A673 (cell line): ENCODE measurements at regions not wholly inside any gene's neighbourhood (a gene's known extent, or its start where the extent isn't known, plus 50 kb on each side); places are given as distances from the start of the nearest gene placed in this dataset.

Experiments
- CTCF ChIP-seq: fragments of 300-800, 200-600 bp; sonication (generic); conservative IDR thresholded peaks from 2 replicates; pipeline ENCODE4 v1.5.1; 2017; ENCODE audit warnings: low read depth, mild to moderate bottlenecking, antibody characterized with exemption, low read length, moderate library complexity, mixed read lengths
- EZH2 ChIP-seq: fragments of 200-600 bp; sonication (generic); IDR thresholded peaks from 2 replicates; pipeline ENCODE4 v1.6.1; 2017; ENCODE audit warnings: borderline replicate concordance, low read depth, mild to moderate bottlenecking, mixed read lengths, antibody characterized with exemption, low read length; ENCODE audit not compliant: poor library complexity, severe bottlenecking

DNA sequence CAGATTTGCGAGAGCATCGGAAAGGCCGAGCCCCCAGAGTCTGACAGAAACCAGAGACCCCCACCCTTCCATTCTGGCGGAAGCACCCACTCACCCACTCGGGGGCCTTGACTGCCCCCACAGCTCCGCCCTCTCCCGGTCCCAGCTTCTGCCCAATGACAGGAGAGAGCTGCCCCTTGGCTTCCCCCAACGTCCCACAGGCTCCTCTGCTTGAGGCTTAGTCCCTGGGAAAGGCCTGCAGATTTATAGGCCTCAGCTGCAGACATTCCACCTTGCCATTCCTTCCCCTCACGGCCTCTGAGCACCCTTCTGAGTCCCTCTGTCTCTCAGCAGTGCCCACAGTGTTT, 125.0 kb upstream of the NCAM1 start:
- no peak for TF ChIP-seq CTCF
- TF ChIP-seq EZH2 = no peak
